Kidney (tissue), 13 donors: ENCODE measurements at regions not wholly inside any gene's neighbourhood (a gene's known extent, or its start where the extent isn't known, plus 50 kb on each side); places are given as distances from the start of the nearest gene placed in this dataset.

ENCODE experiments used
- DNase-seq, 5 donors: peaks; one replicate each; pipeline ENCODE4 v3.0.0-alpha.2; 2013 to 2020
- FAIRE-seq: peaks from 2 replicates; lab custom pipeline; 2012; peaks lifted over from hg19 to GRCh38; lab: Jason Lieb, UNC
- H3K27ac ChIP-seq, 2 donors: one replicate each; pipeline ENCODE4 v1.7.0; 2013; ENCODE audit warnings: low read depth in 2 of 2, low read length in 2 of 2, inconsistent platforms in 1 of 2
- H3K27me3 ChIP-seq: one replicate; pipeline ENCODE4 v1.7.1; 2013; ENCODE audit warnings: low read length, inconsistent platforms; ENCODE audit not compliant: control insufficient read depth, insufficient read depth
- H3K36me3 ChIP-seq, 3 donors: one replicate each; pipeline versions ENCODE4 v1.7.0 to v1.7.1; 2013; ENCODE audit warnings: low read length in 3 of 3, control low read depth in 1 of 3, inconsistent platforms in 1 of 3; ENCODE audit not compliant: insufficient read depth in 3 of 3, control insufficient read depth in 2 of 3
- H3K4me1 ChIP-seq, 3 donors: one replicate each; pipeline versions ENCODE4 v1.7.0 to v1.7.1; 2013; ENCODE audit warnings: low read length in 3 of 3, inconsistent platforms in 1 of 3, low read depth in 1 of 3; ENCODE audit not compliant: control insufficient read depth in 2 of 3, insufficient read depth in 2 of 3
- H3K4me3 ChIP-seq, 3 donors: one replicate each; pipeline versions ENCODE4 v1.7.0 to v1.8.1; 2013; ENCODE audit warnings: low read length in 3 of 3, control low read depth in 1 of 3, inconsistent platforms in 1 of 3
- H3K9ac ChIP-seq, 3 donors: one replicate each; pipeline versions ENCODE4 v1.7.0 to v1.7.1; 2013; ENCODE audit warnings: low read length in 3 of 3, control low read depth in 1 of 3, inconsistent platforms in 1 of 3
- H3K9me3 ChIP-seq, 3 donors: one replicate each; pipeline versions ENCODE4 v1.7.0 to v1.7.1; 2013; ENCODE audit warnings: low read length in 3 of 3, control low read depth in 1 of 3, inconsistent platforms in 1 of 3; ENCODE audit not compliant: control insufficient read depth in 2 of 3, insufficient read depth in 1 of 3
- intact Hi-C: fragments of 100-400 bp; cut with DNase I; formaldehyde crosslinking; loops from one replicate; pipeline ENCODE4 v1.11.1; 2022
- TF ChIP-seq, protein P1 (sequence below): IDR thresholded peaks from 3 replicates; pipeline ENCODE4 v1.5.1; 2012; ENCODE audit warnings: mild to moderate bottlenecking, moderate library complexity, borderline replicate concordance; ENCODE audit not compliant: insufficient read depth; ENCODE audit errors: extremely low read depth
- donor health status: control.
- donor health status: control.
- donor health status: control.
- donor health status: control.
- donor health status: control.
- donor health status: DM: yes; HTN: yes; CAD: no.
- donor health status: Normal renal cell carcinoma (clear cell type).

DNA sequence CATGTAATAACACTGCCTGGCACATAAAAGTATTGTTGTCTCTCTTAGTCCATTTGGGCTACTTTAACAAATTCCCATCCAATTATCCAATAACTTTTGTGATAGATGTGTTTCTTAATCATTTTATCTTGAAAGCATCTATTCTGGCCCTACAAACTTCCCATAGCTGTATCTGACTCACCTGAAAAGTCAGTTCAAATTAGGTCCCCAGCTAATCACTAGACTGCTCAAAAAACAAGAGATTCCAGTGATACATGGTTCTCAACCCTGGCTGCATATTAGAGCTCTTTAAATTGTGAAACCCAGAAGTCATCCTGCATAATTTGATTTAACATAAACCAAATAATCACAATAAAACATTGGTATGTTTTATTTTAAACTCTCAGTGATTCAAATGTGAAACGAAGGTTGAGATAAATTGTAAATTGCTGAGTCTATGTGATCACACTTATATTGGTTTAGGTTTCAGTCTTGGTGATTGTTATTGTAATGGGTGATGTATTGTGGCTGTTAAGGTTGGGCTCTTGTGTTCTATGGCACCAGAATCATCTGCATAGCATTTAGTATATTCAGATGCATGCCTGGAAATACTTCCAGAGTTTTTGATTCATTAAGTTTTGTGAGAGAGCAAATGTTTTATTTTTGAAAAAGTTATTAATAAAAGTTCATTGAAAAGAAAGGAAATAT lies 268.9 kb upstream of the KCNMB2 start:
- DNase-seq (no peak), FAIRE-seq (no peak)
- no peaks in the 10 kb centered on the region for H3K36me3 ChIP-seq
- H3K4me3 ChIP-seq: no peak overlapping the region
- H3K27me3 ChIP-seq: no peaks in the 10 kb centered on the region
- TF ChIP-seq, protein P1, sequence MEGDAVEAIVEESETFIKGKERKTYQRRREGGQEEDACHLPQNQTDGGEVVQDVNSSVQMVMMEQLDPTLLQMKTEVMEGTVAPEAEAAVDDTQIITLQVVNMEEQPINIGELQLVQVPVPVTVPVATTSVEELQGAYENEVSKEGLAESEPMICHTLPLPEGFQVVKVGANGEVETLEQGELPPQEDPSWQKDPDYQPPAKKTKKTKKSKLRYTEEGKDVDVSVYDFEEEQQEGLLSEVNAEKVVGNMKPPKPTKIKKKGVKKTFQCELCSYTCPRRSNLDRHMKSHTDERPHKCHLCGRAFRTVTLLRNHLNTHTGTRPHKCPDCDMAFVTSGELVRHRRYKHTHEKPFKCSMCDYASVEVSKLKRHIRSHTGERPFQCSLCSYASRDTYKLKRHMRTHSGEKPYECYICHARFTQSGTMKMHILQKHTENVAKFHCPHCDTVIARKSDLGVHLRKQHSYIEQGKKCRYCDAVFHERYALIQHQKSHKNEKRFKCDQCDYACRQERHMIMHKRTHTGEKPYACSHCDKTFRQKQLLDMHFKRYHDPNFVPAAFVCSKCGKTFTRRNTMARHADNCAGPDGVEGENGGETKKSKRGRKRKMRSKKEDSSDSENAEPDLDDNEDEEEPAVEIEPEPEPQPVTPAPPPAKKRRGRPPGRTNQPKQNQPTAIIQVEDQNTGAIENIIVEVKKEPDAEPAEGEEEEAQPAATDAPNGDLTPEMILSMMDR: no peak
- H3K9ac ChIP-seq: no peak overlapping the region
- intact Hi-C loops: no loop called here
- no peaks in the 10 kb centered on the region for H3K4me1 ChIP-seq
- H3K9me3 ChIP-seq: no peaks in the 10 kb centered on the region
- no peak overlapping the region for H3K27ac ChIP-seq

DNA sequence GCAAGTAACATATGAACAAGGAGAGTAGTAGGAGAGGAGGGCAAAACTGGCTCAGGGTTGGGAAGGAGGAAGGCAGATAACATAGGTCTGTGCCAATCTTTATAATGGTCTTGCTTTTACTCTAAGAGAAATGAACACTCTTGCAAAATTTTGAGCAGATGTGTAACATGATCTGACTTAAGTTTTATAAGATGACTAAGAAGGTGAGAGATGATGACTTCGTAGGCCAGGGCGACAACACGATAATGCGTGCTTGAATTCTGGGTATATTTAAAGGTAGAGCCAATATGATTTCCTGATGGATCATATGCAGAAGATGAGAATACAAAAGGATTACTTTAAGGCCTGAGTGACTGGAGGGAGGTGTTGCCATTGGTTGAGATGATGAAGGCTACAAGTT lies 265.4 kb upstream of the KCNMB2 start:
- TF ChIP-seq, protein P1: no peak
- FAIRE-seq (no peak), DNase-seq (no peak)
- Histone ChIP-seq H3K36me3 (no peaks in the 10 kb centered on the region), H3K4me1 (no peaks in the 10 kb centered on the region), H3K27me3 (no peaks in the 10 kb centered on the region), H3K4me3 (no peak overlapping the region), H3K9me3 (no peaks in the 10 kb centered on the region), H3K9ac (no peak overlapping the region), H3K27ac (no peak overlapping the region)
- intact Hi-C loops: no loop called here

DNA sequence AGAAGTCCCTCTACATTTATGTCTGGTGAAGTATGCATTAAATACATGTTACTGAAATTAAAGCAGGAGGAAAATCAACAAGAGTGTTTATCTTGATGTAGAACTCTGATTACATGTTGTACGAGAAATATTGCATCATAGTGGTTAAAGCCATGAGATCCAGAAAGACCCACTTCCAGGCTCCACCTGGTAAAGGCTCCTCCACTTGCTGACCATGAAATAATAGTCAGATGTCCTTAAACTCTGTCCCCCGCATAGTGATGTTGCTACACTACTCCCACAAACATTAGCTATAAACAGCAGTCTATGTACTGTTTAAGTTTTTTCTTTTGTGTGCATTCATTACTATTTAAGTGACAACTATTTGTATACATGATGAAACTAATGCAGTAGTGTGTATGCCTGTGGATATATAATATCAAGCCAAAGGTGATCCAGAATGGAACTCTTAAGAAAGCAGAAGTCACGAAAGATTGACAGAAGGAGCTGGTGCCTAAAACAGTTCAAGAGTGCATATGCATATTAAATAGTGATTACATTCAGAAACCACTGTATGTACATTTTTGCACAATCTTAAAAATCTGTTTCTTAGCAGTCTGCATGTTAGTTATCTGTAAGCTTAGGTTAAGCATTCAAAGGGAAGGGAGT lies 264.4 kb upstream of the KCNMB2 start:
- intact Hi-C loops: no loop called here
- TF ChIP-seq, protein P1: no peak
- DNase-seq: no peak
- no peaks in the 10 kb centered on the region for H3K9me3 ChIP-seq
- H3K27ac ChIP-seq: no peak overlapping the region
- no peak overlapping the region for H3K9ac ChIP-seq
- FAIRE-seq: no peak
- H3K27me3 ChIP-seq: no peaks in the 10 kb centered on the region
- no peak overlapping the region for H3K4me3 ChIP-seq
- H3K36me3 ChIP-seq: no peaks in the 10 kb centered on the region
- no peaks in the 10 kb centered on the region for H3K4me1 ChIP-seq
